Osteoblast (primary cell): ENCODE measurements at regions not wholly inside any gene's neighbourhood (a gene's known extent, or its start where the extent isn't known, plus 50 kb on each side); places are given as distances from the start of the nearest gene placed in this dataset.
A peak's percentile ranks its signal among the peaks of the same experiment; 100 is the strongest.

Source experiments
- DNase-seq: peaks from one replicate; pipeline ENCODE4 v3.0.0; 2011; ENCODE audit warnings: low spot score, mixed read lengths; ENCODE audit not compliant: insufficient read length; ENCODE audit errors: missing footprints
- H2AFZ ChIP-seq: 2 replicates; pipeline ENCODE4 v1.6.0; 2011; ENCODE audit warnings: mild to moderate bottlenecking, low read length
- H3K27ac ChIP-seq: 2 replicates; pipeline ENCODE4 v1.5.1; 2011; ENCODE audit warnings: mild to moderate bottlenecking, low read depth, low read length, moderate library complexity
- H3K27me3 ChIP-seq: 2 replicates; pipeline ENCODE4 v1.6.0; 2012; ENCODE audit warnings: mild to moderate bottlenecking, control low read depth, inconsistent platforms, low read length, moderate library complexity; ENCODE audit not compliant: insufficient read depth
- H3K36me3 ChIP-seq: 2 replicates; pipeline ENCODE4 v1.5.1; 2011; ENCODE audit warnings: mild to moderate bottlenecking, low read length, control low read depth, moderate library complexity; ENCODE audit not compliant: insufficient read depth
- H3K4me1 ChIP-seq: 2 replicates; pipeline ENCODE4 v1.5.1; 2011; ENCODE audit warnings: mild to moderate bottlenecking, low read length, control low read depth, moderate library complexity; ENCODE audit not compliant: insufficient read depth
- H3K4me2 ChIP-seq: 2 replicates; pipeline ENCODE4 v1.6.0; 2011; ENCODE audit warnings: mild to moderate bottlenecking, low read length; ENCODE audit not compliant: insufficient read depth
- H3K4me3 ChIP-seq: fragments of 200-600 bp; sonication (generic); 3 replicates; pipeline ENCODE4 v1.5.1; 2012; ENCODE audit warnings: mild to moderate bottlenecking, low read length, inconsistent platforms; ENCODE audit not compliant: insufficient read depth
- H3K79me2 ChIP-seq: 2 replicates; pipeline ENCODE4 v1.6.0; 2012; ENCODE audit warnings: mild to moderate bottlenecking, low read length, control low read depth, inconsistent platforms; ENCODE audit not compliant: insufficient read depth
- H3K9me3 ChIP-seq: 2 replicates; pipeline ENCODE4 v1.5.1; 2011; ENCODE audit warnings: low read depth, low read length, control low read depth
- H4K20me1 ChIP-seq: 2 replicates; pipeline ENCODE4 v1.6.0; 2012; ENCODE audit warnings: mild to moderate bottlenecking, low read length, control low read depth; ENCODE audit not compliant: insufficient read depth
- CTCF ChIP-seq: IDR thresholded peaks from 2 replicates; pipeline ENCODE4 v1.5.1; 2011; ENCODE audit warnings: mild to moderate bottlenecking, low read depth, low read length, moderate library complexity; ENCODE audit errors: extremely low read depth

- peaks cover 31% of the 10 kb centered on the region for H3K27me3 ChIP-seq
- no peaks in the 10 kb centered on the region for H3K36me3 ChIP-seq
- peaks cover 14% of the 10 kb centered on the region for H3K4me1 ChIP-seq
- peak; percentile 55 for DNase-seq
- no peaks in the 10 kb centered on the region for H4K20me1 ChIP-seq
- H2AFZ ChIP-seq = no peak overlapping the region
- H3K79me2 ChIP-seq = no peaks in the 10 kb centered on the region
- no peak overlapping the region for H3K4me3 ChIP-seq
- TF ChIP-seq CTCF = no peak
- H3K4me2 ChIP-seq = no peak overlapping the region
- H3K9me3 ChIP-seq = no peaks in the 10 kb centered on the region
- no peak overlapping the region for H3K27ac ChIP-seq
Measured at GRCh38 chr9:95778957-95779356, 96.5 kb upstream of the ERCC6L2 start.

- Histone ChIP-seq H3K36me3 (no peaks in the 10 kb centered on the region), H3K27me3 (peaks cover 40% of the 10 kb centered on the region), H3K4me3 (no peak overlapping the region), H4K20me1 (no peaks in the 10 kb centered on the region), H3K4me1 (peaks cover 20% of the 10 kb centered on the region), H2AFZ (no peak overlapping the region), H3K27ac (no peak overlapping the region), H3K9me3 (no peaks in the 10 kb centered on the region), H3K79me2 (no peaks in the 10 kb centered on the region), H3K4me2 (no peak overlapping the region)
- DNase-seq = no peak
- TF ChIP-seq CTCF = no peak
Measured at GRCh38 chr9:95777136-95777535, 98.4 kb upstream of the ERCC6L2 start.

GRCh38 chr9:95776176-95776575 is 99.3 kb upstream of the ERCC6L2 start:
- Histone ChIP-seq H3K27me3 (peaks cover 50% of the 10 kb centered on the region), H3K27ac (no peak overlapping the region), H3K4me3 (no peak overlapping the region), H4K20me1 (no peaks in the 10 kb centered on the region), H3K79me2 (no peaks in the 10 kb centered on the region), H3K4me1 (peaks cover 30% of the 10 kb centered on the region), H2AFZ (no peak overlapping the region), H3K36me3 (no peaks in the 10 kb centered on the region), H3K4me2 (no peak overlapping the region), H3K9me3 (no peaks in the 10 kb centered on the region)
- peak; percentile 51 for DNase-seq
- no peak for TF ChIP-seq CTCF

GRCh38 chr9:95775191-95775590 is 100.3 kb upstream of the ERCC6L2 start:
- no peak for DNase-seq
- H3K79me2 ChIP-seq = no peaks in the 10 kb centered on the region
- H3K36me3 ChIP-seq = no peaks in the 10 kb centered on the region
- H3K4me3 ChIP-seq = no peak overlapping the region
- no peak overlapping the region for H3K27ac ChIP-seq
- peaks cover 59% of the 10 kb centered on the region for H3K27me3 ChIP-seq
- H3K4me1 ChIP-seq = peaks cover 30% of the 10 kb centered on the region
- H3K4me2 ChIP-seq = no peak overlapping the region
- no peak for TF ChIP-seq CTCF
- H4K20me1 ChIP-seq = no peaks in the 10 kb centered on the region
- H2AFZ ChIP-seq = no peak overlapping the region
- H3K9me3 ChIP-seq = no peaks in the 10 kb centered on the region
